ENCODE measurements at regions not wholly inside any gene's neighbourhood (a gene's known extent, or its start where the extent isn't known, plus 50 kb on each side); places are given as distances from the start of the nearest gene placed in this dataset.

- Histone ChIP-seq H3K27ac (replicated peaks; ENCODE audit: low read length) (no peak overlapping the region), H3K4ac (ENCODE audit: low read length) (no peak overlapping the region), H3K27me3 (ENCODE audit: control insufficient read depth in 3 of 3, insufficient read depth in 3 of 3, low read depth in 1 of 3, low read length in 3 of 3) (no peaks in the 10 kb centered on the region), H3K18ac (ENCODE audit: low read length) (no peak overlapping the region), H2BK15ac (ENCODE audit: low read length) (no peak overlapping the region), H3K9me3 (replicated peaks in 1 of 2; ENCODE audit: control insufficient read depth in 2 of 2, insufficient read depth in 1 of 2, low read depth in 1 of 2, low read length in 2 of 2) (peaks cover 7 to 20% of the 10 kb centered on the region in 2 donors), H2BK5ac (ENCODE audit: low read length) (no peak overlapping the region), H3K23ac (ENCODE audit: low read depth, low read length, poor library complexity) (no peak overlapping the region), H2BK120ac (ENCODE audit: low read depth, low read length) (no peak overlapping the region), H3K36me3 (replicated peaks in 1 of 2; ENCODE audit: control insufficient read depth in 2 of 2, insufficient read depth in 2 of 2, low read length in 2 of 2) (no peaks in the 10 kb centered on the region), H2AK5ac (ENCODE audit: low read depth, low read length) (no peak overlapping the region), H3K9ac (ENCODE audit: low read depth, low read length, poor library complexity) (no peak overlapping the region), H3K4me1 (ENCODE audit: control insufficient read depth in 2 of 2, insufficient read depth in 1 of 2, low read depth in 1 of 2, low read length in 2 of 2) (no peaks in the 10 kb centered on the region), H2BK12ac (ENCODE audit: low read length) (no peak overlapping the region), H4K91ac (ENCODE audit: low read depth, low read length, poor library complexity) (no peak overlapping the region), H4K8ac (ENCODE audit: low read depth, low read length) (no peak overlapping the region), H2AFZ (ENCODE audit: low read length) (no peak overlapping the region), H3K4me2 (ENCODE audit: insufficient read depth, low read length, poor library complexity, severe bottlenecking) (no peak overlapping the region), H3K4me3 (ENCODE audit: low read length in 2 of 2) (no peak overlapping the region), H3K79me1 (ENCODE audit: low read depth, low read length) (no peaks in the 10 kb centered on the region), H3K14ac (ENCODE audit: low read length) (no peak overlapping the region)
- no peak for DNase-seq (ENCODE audit: low spot score)
- WGBS, 2 donors (ENCODE audit: extremely low coverage in 2 of 2, insufficient read length in 2 of 2, insufficient replicate concordance in 1 of 2): no CpG with 5 or more reads among the region's 4 CpGs
Measured at GRCh38 chr17:77708049-77708448, 250.5 kb upstream of the TNRC6C start.

- H3K9ac ChIP-seq (ENCODE audit: low read depth, low read length, poor library complexity): no peak overlapping the region
- peak overlapping the region; percentile 15 for H2AK5ac ChIP-seq (ENCODE audit: low read depth, low read length)
- H3K14ac ChIP-seq (ENCODE audit: low read length): no peak overlapping the region
- H3K9me3 ChIP-seq (replicated peaks in 1 of 2; ENCODE audit: control insufficient read depth in 2 of 2, insufficient read depth in 1 of 2, low read depth in 1 of 2, low read length in 2 of 2): peaks cover 0 to 16% of the 10 kb centered on the region in 2 donors
- no peaks in the 10 kb centered on the region for H3K4me1 ChIP-seq (ENCODE audit: control insufficient read depth in 2 of 2, insufficient read depth in 1 of 2, low read depth in 1 of 2, low read length in 2 of 2)
- no CpG with 5 or more reads among the region's 8 CpGs for WGBS, 2 donors (ENCODE audit: extremely low coverage in 2 of 2, insufficient read length in 2 of 2, insufficient replicate concordance in 1 of 2)
- no peak overlapping the region for H2BK12ac ChIP-seq (ENCODE audit: low read length)
- H2BK5ac ChIP-seq (ENCODE audit: low read length): no peak overlapping the region
- no peaks in the 10 kb centered on the region for H3K36me3 ChIP-seq (replicated peaks in 1 of 2; ENCODE audit: control insufficient read depth in 2 of 2, insufficient read depth in 2 of 2, low read length in 2 of 2)
- H3K27ac ChIP-seq (replicated peaks; ENCODE audit: low read length): no peak overlapping the region
- H2BK120ac ChIP-seq (ENCODE audit: low read depth, low read length): no peak overlapping the region
- H3K79me1 ChIP-seq (ENCODE audit: low read depth, low read length): no peaks in the 10 kb centered on the region
- peak overlapping the region; percentile 80 for H3K18ac ChIP-seq (ENCODE audit: low read length)
- H4K91ac ChIP-seq (ENCODE audit: low read depth, low read length, poor library complexity): no peak overlapping the region
- H3K4ac ChIP-seq (ENCODE audit: low read length): no peak overlapping the region
- no peaks in the 10 kb centered on the region for H3K27me3 ChIP-seq (ENCODE audit: control insufficient read depth in 3 of 3, insufficient read depth in 3 of 3, low read depth in 1 of 3, low read length in 3 of 3)
- peak overlapping the region; percentile 60 for H3K23ac ChIP-seq (ENCODE audit: low read depth, low read length, poor library complexity)
- no peak overlapping the region for H4K8ac ChIP-seq (ENCODE audit: low read depth, low read length)
- H2BK15ac ChIP-seq (ENCODE audit: low read length): peak overlapping the region; percentile 84
- H3K4me2 ChIP-seq (ENCODE audit: insufficient read depth, low read length, poor library complexity, severe bottlenecking): no peak overlapping the region
- H2AFZ ChIP-seq (ENCODE audit: low read length): no peak overlapping the region
- no peak overlapping the region for H3K4me3 ChIP-seq (ENCODE audit: low read length in 2 of 2)
- no peak for DNase-seq (ENCODE audit: low spot score)
Measured at GRCh38 chr17:77708936-77709335, 249.6 kb upstream of the TNRC6C start.

- H2BK12ac ChIP-seq (ENCODE audit: low read length): no peak overlapping the region
- H3K79me1 ChIP-seq (ENCODE audit: low read depth, low read length): no peaks in the 10 kb centered on the region
- peaks cover 0 to 12% of the 10 kb centered on the region in 2 donors for H3K9me3 ChIP-seq (replicated peaks in 1 of 2; ENCODE audit: control insufficient read depth in 2 of 2, insufficient read depth in 1 of 2, low read depth in 1 of 2, low read length in 2 of 2)
- H3K4me2 ChIP-seq (ENCODE audit: insufficient read depth, low read length, poor library complexity, severe bottlenecking): no peak overlapping the region
- no peak for DNase-seq (ENCODE audit: low spot score)
- no peaks in the 10 kb centered on the region for H3K36me3 ChIP-seq (replicated peaks in 1 of 2; ENCODE audit: control insufficient read depth in 2 of 2, insufficient read depth in 2 of 2, low read length in 2 of 2)
- H3K4ac ChIP-seq (ENCODE audit: low read length): no peak overlapping the region
- WGBS, 2 donors (ENCODE audit: extremely low coverage in 2 of 2, insufficient read length in 2 of 2, insufficient replicate concordance in 1 of 2): no CpG with 5 or more reads among the region's 5 CpGs
- no peaks in the 10 kb centered on the region for H3K4me1 ChIP-seq (ENCODE audit: control insufficient read depth in 2 of 2, insufficient read depth in 1 of 2, low read depth in 1 of 2, low read length in 2 of 2)
- H2AK5ac ChIP-seq (ENCODE audit: low read depth, low read length): no peak overlapping the region
- H2BK5ac ChIP-seq (ENCODE audit: low read length): no peak overlapping the region
- no peak overlapping the region for H3K9ac ChIP-seq (ENCODE audit: low read depth, low read length, poor library complexity)
- H3K4me3 ChIP-seq (ENCODE audit: low read length in 2 of 2): no peak overlapping the region
- no peak overlapping the region for H3K23ac ChIP-seq (ENCODE audit: low read depth, low read length, poor library complexity)
- H3K27ac ChIP-seq (replicated peaks; ENCODE audit: low read length): no peak overlapping the region
- H3K14ac ChIP-seq (ENCODE audit: low read length): peak overlapping the region; percentile 25
- H4K8ac ChIP-seq (ENCODE audit: low read depth, low read length): no peak overlapping the region
- no peak overlapping the region for H4K91ac ChIP-seq (ENCODE audit: low read depth, low read length, poor library complexity)
- no peak overlapping the region for H2AFZ ChIP-seq (ENCODE audit: low read length)
- no peak overlapping the region for H3K18ac ChIP-seq (ENCODE audit: low read length)
- H2BK120ac ChIP-seq (ENCODE audit: low read depth, low read length): no peak overlapping the region
- H2BK15ac ChIP-seq (ENCODE audit: low read length): no peak overlapping the region
- H3K27me3 ChIP-seq (ENCODE audit: control insufficient read depth in 3 of 3, insufficient read depth in 3 of 3, low read depth in 1 of 3, low read length in 3 of 3): no peaks in the 10 kb centered on the region
Measured at GRCh38 chr17:77709594-77709993, 248.9 kb upstream of the TNRC6C start.

GRCh38 chr17:77712578-77712977, 245.9 kb upstream of the TNRC6C start:
- Histone ChIP-seq H3K9ac (ENCODE audit: low read depth, low read length, poor library complexity) (no peak overlapping the region), H3K79me1 (ENCODE audit: low read depth, low read length) (no peaks in the 10 kb centered on the region), H3K27me3 (ENCODE audit: control insufficient read depth in 3 of 3, insufficient read depth in 3 of 3, low read depth in 1 of 3, low read length in 3 of 3) (no peaks in the 10 kb centered on the region), H3K4me2 (ENCODE audit: insufficient read depth, low read length, poor library complexity, severe bottlenecking) (no peak overlapping the region), H3K4me1 (ENCODE audit: control insufficient read depth in 2 of 2, insufficient read depth in 1 of 2, low read depth in 1 of 2, low read length in 2 of 2) (no peaks in the 10 kb centered on the region), H2AK5ac (ENCODE audit: low read depth, low read length) (no peak overlapping the region), H4K91ac (ENCODE audit: low read depth, low read length, poor library complexity) (no peak overlapping the region), H4K8ac (ENCODE audit: low read depth, low read length) (no peak overlapping the region), H2AFZ (ENCODE audit: low read length) (no peak overlapping the region), H3K23ac (ENCODE audit: low read depth, low read length, poor library complexity) (no peak overlapping the region), H3K9me3 (replicated peaks in 1 of 2; ENCODE audit: control insufficient read depth in 2 of 2, insufficient read depth in 1 of 2, low read depth in 1 of 2, low read length in 2 of 2) (peaks cover 0 to 3% of the 10 kb centered on the region in 2 donors), H2BK12ac (ENCODE audit: low read length) (no peak overlapping the region), H3K14ac (ENCODE audit: low read length) (no peak overlapping the region), H3K18ac (ENCODE audit: low read length) (no peak overlapping the region), H3K4me3 (ENCODE audit: low read length in 2 of 2) (no peak overlapping the region), H2BK120ac (ENCODE audit: low read depth, low read length) (no peak overlapping the region), H3K36me3 (replicated peaks in 1 of 2; ENCODE audit: control insufficient read depth in 2 of 2, insufficient read depth in 2 of 2, low read length in 2 of 2) (no peaks in the 10 kb centered on the region), H2BK5ac (ENCODE audit: low read length) (no peak overlapping the region), H3K27ac (replicated peaks; ENCODE audit: low read length) (no peak overlapping the region), H2BK15ac (ENCODE audit: low read length) (no peak overlapping the region), H3K4ac (ENCODE audit: low read length) (no peak overlapping the region)
- no peak for DNase-seq (ENCODE audit: low spot score)
